A673 (cell line): ENCODE measurements at regions not wholly inside any gene's neighbourhood (a gene's known extent, or its start where the extent isn't known, plus 50 kb on each side); places are given as distances from the start of the nearest gene placed in this dataset.

ENCODE experiments used
- BruUV-seq: library from RNA; stranded (reverse); fragments of 400-500 nt; replicated peaks from 2 replicates; lab custom pipeline; 2021; lab: Mats Ljungman, UMichigan
- CTCF ChIA-PET: fragments of 300-600 bp; sonication (Branson Sonifier 250); formaldehyde crosslinking; loops from one replicate; lab custom pipeline; 2022; ENCODE audit warnings: antibody characterized with exemption; lab: Charles Lee
- POLR2A ChIA-PET: fragments of 300-600 bp; sonication (Branson Sonifier 250); formaldehyde crosslinking; loops from one replicate; lab custom pipeline; 2022; ENCODE audit warnings: antibody characterized with exemption; ENCODE audit not compliant: low non-redundant PET; lab: Charles Lee
- DNase-seq: peaks from one replicate; pipeline ENCODE4 v3.0.0-alpha.2; 2015; ENCODE audit warnings: low spot score
- H3K27ac ChIP-seq: fragments of 200-600 bp; sonication (generic); 2 replicates; pipeline ENCODE4 v1.5.1; 2016; ENCODE audit warnings: mixed run types, low read depth, mild to moderate bottlenecking, mixed read lengths, antibody characterized with exemption, low read length; ENCODE audit not compliant: poor library complexity, severe bottlenecking
- H3K27me3 ChIP-seq: fragments of 200-600 bp; sonication (generic); replicated peaks from 2 replicates; pipeline ENCODE4 v1.6.1; 2017; ENCODE audit warnings: mixed run types, low read depth, mild to moderate bottlenecking, mixed read lengths, antibody characterized with exemption, low read length; ENCODE audit not compliant: insufficient read depth, poor library complexity
- H3K36me3 ChIP-seq: fragments of 200-600 bp; sonication (generic); 2 replicates; pipeline ENCODE4 v1.6.1; 2016; ENCODE audit warnings: mixed run types, mild to moderate bottlenecking, mixed read lengths, antibody characterized with exemption, low read length; ENCODE audit not compliant: insufficient read depth, poor library complexity, severe bottlenecking
- H3K4me1 ChIP-seq: fragments of 200-600 bp; sonication (generic); 2 replicates; pipeline ENCODE4 v1.6.1; 2017; ENCODE audit warnings: mixed run types, mild to moderate bottlenecking, mixed read lengths, antibody characterized with exemption, low read length; ENCODE audit not compliant: insufficient read depth, poor library complexity, severe bottlenecking
- H3K4me3 ChIP-seq: fragments of 200-600 bp; sonication (generic); 2 replicates; pipeline ENCODE4 v1.5.1; 2016; ENCODE audit warnings: low read depth, mixed run types, mild to moderate bottlenecking, mixed read lengths, low read length; ENCODE audit not compliant: poor library complexity, severe bottlenecking
- H3K9me3 ChIP-seq: fragments of 200-600 bp; sonication (generic); 2 replicates; pipeline ENCODE4 v1.6.1; 2016; ENCODE audit warnings: mixed run types, low read depth, mild to moderate bottlenecking, mixed read lengths, antibody characterized with exemption, low read length; ENCODE audit not compliant: poor library complexity, severe bottlenecking
- CTCF ChIP-seq: fragments of 300-800, 200-600 bp; sonication (generic); conservative IDR thresholded peaks from 2 replicates; pipeline ENCODE4 v1.5.1; 2017; ENCODE audit warnings: low read depth, mild to moderate bottlenecking, antibody characterized with exemption, low read length, moderate library complexity, mixed read lengths
- EZH2 ChIP-seq: fragments of 200-600 bp; sonication (generic); IDR thresholded peaks from 2 replicates; pipeline ENCODE4 v1.6.1; 2017; ENCODE audit warnings: borderline replicate concordance, low read depth, mild to moderate bottlenecking, mixed read lengths, antibody characterized with exemption, low read length; ENCODE audit not compliant: poor library complexity, severe bottlenecking
- intact Hi-C: fragments of 100-400 bp; cut with micrococcal nuclease; formaldehyde crosslinking; loops from one replicate; pipeline ENCODE4 v1.10.0; 2022; ENCODE audit not compliant: unreplicated experiment

- H3K27ac ChIP-seq = no peak overlapping the region
- no peaks in the 10 kb centered on the region for H3K9me3 ChIP-seq
- CTCF ChIA-PET = no interaction called here
- no peak overlapping the region for H3K4me3 ChIP-seq
- POLR2A ChIA-PET = no interaction called here
- H3K27me3 ChIP-seq = no peaks in the 10 kb centered on the region
- no peaks in the 10 kb centered on the region for H3K4me1 ChIP-seq
- TF ChIP-seq EZH2 (no peak), CTCF (no peak)
- DNase-seq = no peak
- BruUV-seq = no TSS peak
- intact Hi-C loops = no loop called here
- H3K36me3 ChIP-seq = no peaks in the 10 kb centered on the region
Observed at GRCh38 chr1:176341656-176342055, 121.3 kb upstream of the PAPPA2 start.

GRCh38 chr1:176338877-176339276 is 124.1 kb upstream of the PAPPA2 start:
- DNase-seq = no peak
- ChIA-PET POLR2A (no interaction called here), CTCF (no interaction called here)
- Histone ChIP-seq H3K4me1 (no peaks in the 10 kb centered on the region), H3K27ac (no peak overlapping the region), H3K4me3 (no peak overlapping the region), H3K27me3 (no peaks in the 10 kb centered on the region), H3K36me3 (no peaks in the 10 kb centered on the region), H3K9me3 (no peaks in the 10 kb centered on the region)
- intact Hi-C loops = no loop called here
- TF ChIP-seq CTCF (no peak), EZH2 (no peak)
- no TSS peak for BruUV-seq

- ChIA-PET POLR2A (no interaction called here), CTCF (no interaction called here)
- no peaks in the 10 kb centered on the region for H3K4me1 ChIP-seq
- BruUV-seq = no TSS peak
- H3K4me3 ChIP-seq = no peak overlapping the region
- intact Hi-C loops = no loop called here
- H3K9me3 ChIP-seq = no peaks in the 10 kb centered on the region
- no peak overlapping the region for H3K27ac ChIP-seq
- H3K36me3 ChIP-seq = no peaks in the 10 kb centered on the region
- TF ChIP-seq CTCF = no peak
- H3K27me3 ChIP-seq = peaks cover 5% of the 10 kb centered on the region
- no peak for DNase-seq
Observed at GRCh38 chr1:176330782-176331181, 123.7 kb upstream of the COP1 start.
